Mucosa of gallbladder (tissue), 1 donor: ENCODE measurements at regions not wholly inside any gene's neighbourhood (a gene's known extent, or its start where the extent isn't known, plus 50 kb on each side); places are given as distances from the start of the nearest gene placed in this dataset.

ENCODE experiments used
- DNase-seq: peaks from one replicate; pipeline ENCODE4 v3.0.0-alpha.2; 2020; ENCODE audit warnings: low spot score
- donor health status: DM: no; HTN: no; CAD: no.

- no peak for DNase-seq
These were observed 87.0 kb downstream of the CD164 start for GRCh38 chr6:109295109-109295773.

- DNase-seq: no peak
These were observed 89.2 kb downstream of the CD164 start for GRCh38 chr6:109292983-109293586.

DNA sequence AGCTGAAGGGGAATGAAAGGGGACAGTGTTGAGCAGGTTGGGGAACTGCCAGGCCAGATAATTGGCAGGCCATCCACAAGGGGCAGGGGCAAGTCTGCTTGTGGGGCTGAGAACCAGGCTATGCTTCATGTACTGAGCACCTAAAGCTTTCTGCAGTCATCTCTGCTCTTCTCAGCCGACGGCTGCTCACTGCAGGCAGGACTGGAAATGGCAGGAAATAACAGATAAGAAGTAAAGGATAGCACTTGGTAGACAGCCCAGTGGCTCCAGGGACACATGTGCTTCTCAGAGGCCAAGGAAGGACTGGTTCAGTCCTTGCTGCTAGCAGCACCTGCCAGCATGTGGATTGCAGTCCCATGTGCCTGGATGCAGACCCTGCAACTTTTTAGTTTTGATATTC is 89.8 kb downstream of the CD164 start:
- no peak for DNase-seq

DNA sequence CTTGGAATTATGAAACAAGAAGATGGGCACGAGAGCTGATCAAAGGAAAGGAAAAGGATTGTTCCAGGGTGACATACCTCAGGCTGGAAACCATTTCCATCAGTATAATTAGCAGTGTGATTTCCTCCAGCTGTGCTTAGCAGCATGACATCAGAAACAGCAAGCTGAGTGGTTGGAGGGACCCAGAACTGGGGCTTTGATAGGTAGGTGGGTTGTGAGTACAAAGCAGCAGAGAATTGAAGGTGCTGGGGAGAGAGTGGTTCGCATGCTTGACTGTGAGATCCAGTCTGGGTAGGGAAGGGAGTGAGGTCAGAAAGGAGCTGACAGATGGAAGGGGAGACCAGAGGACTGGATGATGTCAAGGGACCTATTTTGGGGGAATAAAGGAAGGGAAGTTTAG is 90.4 kb downstream of the CD164 start:
- no peak for DNase-seq

DNA sequence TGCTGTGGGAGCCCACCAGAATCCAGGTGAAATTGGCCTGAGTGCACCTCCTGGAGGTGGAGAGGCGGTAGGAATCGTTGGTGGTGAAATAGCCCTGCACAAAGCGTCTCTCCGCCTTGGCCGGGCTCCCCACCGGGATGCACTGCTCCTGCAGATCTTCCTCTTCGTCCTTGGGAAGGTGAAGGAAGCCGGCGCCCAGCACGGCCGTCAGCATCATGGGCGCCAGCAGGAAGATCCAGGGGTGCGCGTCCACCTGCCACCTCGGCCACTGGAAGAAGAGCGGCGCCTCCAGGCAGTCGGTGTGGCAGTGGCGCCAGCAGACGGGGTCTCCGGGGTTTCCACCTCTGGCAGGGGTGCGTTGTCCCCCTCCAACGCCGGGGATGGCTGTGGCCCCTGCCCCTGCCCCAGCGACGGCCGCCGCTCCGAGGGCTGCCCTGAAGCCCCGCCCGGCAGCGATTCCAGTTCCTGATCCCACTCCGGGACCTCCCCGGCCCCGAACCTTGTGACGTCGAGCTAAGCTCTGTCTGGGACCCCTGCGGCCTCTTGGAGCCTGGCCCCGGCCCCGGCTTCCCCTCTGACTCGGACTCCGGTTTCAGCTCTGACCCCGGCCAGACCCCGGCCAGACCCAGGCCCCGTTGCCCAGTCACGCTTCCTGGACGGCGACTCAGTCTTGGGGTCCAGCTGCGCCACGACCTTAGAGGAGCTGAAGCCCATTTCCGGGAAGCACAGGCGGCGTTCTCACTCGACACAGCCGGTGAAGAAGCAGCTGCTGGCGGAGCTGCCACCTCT is 91.9 kb downstream of the CD164 start:
- no peak for DNase-seq

DNA sequence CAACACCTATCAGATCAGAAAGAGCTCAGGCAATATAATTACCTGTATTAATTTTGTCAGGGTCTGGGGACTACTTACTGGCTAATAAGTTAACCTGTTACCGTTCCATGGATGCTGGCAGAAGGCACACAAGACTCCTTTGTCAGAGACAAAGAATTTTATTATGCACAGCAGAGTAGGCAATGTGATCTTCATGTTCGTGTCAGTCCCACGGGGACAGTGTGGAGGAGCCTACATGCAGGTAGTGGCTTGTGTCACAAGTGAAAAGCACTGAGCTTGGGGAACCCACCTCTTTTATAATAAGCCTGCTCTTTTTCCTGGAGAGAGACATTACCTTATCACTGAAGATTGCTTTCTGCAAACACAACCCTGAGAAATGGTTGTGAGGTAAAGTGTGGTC is 96.9 kb downstream of the CD164 start:
- no peak for DNase-seq

GRCh38 chr6:109284675-109285074 is 97.6 kb downstream of the CD164 start:
- no peak for DNase-seq

GRCh38 chr6:109282756-109283155 is 99.5 kb downstream of the CD164 start:
- no peak for DNase-seq

- no peak for DNase-seq
These were observed 102.6 kb downstream of the CD164 start for GRCh38 chr6:109279628-109280027.

DNA sequence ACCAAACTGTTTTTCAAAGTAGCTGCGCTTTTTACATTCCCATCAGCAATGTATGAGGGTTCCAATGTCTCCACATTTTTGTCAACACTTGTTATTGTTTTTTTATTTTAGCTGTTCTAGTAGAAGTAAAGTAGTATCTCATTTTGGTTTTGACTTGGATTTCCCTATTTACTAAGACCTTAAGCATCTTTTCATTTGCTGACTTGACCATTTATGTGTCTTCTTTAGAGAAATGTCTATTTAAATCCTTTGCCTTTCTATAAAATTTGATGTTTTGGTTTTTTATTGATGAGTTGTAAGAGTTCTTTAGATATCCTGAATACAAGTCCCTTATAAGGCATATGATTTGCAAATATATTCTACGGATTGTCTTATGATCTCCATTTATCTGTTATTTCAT is 110.6 kb downstream of the CD164 start:
- no peak for DNase-seq

DNA sequence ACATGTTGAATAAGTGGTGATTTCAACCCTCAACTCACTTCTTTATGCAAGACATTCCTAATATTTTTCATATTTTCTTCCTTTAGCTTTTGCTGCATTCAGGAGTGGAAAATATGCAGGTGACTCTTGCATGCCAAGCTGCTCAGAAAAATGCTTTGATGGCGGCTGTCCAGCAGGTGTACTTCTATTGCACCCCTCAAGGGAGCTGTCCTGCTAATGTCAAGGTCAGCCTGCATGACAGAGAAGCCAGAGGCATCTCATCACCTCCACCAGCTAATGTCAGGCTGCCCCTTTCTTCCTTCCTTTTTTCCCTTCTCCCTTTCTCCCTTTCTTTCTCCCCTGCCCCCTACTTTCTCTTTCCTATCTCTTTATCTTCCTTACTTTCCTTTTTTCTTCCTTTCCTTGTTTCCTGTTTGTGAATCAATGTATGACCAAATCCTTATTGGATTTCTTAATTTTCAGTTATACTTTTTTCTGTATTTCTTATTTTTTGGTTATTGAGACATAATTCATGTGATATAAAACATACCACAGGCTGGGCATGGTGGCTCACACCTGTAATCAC is 112.2 kb downstream of the CD164 start:
- DNase-seq: no peak

DNA sequence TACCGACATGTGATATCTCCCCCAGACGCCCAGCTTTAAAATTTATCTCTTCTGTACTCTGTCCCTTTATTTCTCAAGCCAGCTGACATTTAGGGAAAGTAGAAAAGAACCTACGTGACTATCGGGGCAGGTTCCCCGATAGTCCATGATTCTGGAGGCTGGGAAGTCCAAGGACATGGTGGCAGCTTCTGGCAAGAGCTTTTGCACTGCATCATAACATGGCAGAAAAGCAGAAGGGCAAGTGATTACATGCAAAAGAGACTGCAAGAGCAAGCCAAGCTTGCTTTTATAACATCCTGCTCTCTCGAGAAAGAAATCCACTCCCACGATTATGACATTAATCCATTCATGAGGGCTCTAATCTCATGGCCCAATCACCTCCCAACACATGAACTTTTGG is 113.2 kb downstream of the CD164 start:
- no peak for DNase-seq

DNA sequence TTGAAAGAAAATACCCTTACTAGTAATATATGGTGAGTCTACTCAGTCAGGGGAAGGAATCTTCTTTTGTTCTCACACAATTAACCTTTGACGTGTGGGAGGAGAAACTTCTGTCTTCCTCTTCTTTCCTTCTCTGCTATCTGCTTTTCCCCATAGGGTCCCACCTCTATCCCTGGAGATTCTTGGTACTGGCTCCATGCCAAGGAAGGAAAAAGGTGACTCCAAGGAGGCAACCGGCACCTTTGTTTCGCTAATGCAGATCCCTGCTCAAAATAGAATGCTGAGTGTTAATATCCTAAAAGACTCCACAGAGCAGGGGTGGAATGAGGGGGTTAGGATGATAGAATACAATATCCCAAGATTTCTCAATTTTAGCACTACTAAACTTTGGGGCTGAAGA is 116.7 kb downstream of the CD164 start:
- no peak for DNase-seq

- no peak for DNase-seq
These were observed 118.2 kb downstream of the CD164 start for GRCh38 chr6:109263873-109264700.

- no peak for DNase-seq
These were observed 120.0 kb downstream of the CD164 start for GRCh38 chr6:109262261-109262660.

DNA sequence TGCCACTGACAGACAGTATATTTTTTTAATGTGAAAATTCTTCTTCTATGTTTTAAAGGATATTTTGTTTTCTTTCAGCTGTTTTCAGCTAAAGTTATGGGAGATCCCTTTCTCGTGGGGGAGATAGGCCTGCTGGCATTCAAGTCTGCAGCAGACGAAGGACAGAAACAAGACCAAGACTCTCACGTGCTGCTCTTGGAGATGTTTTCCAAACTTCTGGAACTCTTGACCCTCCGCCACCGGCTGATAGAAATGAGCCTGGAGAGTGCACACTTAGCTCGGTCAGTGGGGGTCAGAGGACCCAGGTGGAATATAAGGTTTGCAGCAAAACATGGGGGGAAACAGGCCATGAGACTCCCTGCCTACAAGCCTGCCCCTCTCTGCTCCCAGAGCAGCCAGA is 120.5 kb downstream of the CD164 start:
- no peak for DNase-seq

DNA sequence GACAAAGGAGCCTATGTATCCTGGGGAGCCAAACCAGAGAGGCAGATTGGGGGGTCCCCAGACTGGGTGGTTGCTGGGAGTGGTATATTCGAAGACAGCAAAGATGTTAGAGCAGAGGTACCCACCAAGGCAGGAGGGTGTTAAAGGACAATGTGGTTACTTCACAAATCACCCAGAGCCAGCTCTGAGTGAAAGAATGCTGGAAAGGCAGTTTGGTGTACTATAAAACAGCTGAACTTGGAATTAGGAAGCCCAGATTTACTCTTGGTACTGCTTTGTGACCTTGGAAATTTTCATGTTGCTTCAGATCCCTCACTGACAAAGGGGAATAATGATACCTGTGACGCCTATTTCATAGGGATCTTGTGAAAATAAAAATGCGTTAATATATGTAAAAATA is 121.6 kb downstream of the CD164 start:
- DNase-seq: no peak

DNA sequence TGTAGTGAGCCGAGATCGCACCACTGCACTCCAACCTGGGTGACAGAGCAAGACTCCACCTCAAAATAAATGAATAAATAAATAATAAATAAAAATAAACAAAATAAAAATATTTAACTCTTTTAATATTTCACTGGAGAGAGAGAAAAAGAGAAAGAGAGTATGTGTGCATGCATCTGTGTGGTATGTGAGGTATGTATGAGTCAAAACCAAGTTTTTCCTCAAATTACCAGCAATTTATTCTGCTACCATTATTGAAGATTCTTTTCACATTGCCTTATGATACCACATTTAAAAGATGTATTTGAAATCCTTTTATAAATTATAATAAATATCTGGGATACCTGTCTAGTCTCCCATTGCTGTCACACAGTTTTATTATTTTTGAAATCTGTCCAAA is 122.1 kb downstream of the CD164 start:
- no peak for DNase-seq

GRCh38 chr6:109258129-109258528 is 124.1 kb downstream of the CD164 start:
- no peak for DNase-seq

DNA sequence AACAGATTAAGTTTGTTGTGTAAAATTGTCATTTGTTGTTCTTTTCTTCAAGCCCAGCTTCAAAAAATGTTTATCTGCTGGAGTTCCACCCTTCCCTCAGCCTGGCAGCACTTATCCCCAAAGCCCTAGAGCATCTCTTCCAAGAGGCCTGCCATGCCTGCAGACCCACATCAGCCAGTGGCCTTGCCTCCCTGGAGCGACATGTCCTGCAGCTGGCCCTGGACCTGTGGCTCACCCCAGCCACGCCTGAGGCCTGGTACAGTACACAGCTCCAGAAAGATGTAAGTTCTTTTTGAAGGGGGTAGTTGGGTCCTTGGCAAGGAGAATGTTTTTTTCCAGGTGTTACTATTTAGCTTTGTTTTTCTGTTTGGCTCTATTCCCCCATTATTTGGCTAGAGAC is 124.8 kb downstream of the CD164 start:
- no peak for DNase-seq

- DNase-seq: no peak
These were observed 126.2 kb downstream of the CD164 start for GRCh38 chr6:109255946-109256640.
